HG02981 (cell line): ENCODE measurements at regions not wholly inside any gene's neighbourhood (a gene's known extent, or its start where the extent isn't known, plus 50 kb on each side); places are given as distances from the start of the nearest gene placed in this dataset.

Experiments used
- ATAC-seq: cut with Tn5 transposase; IDR thresholded peaks from one replicate; pipeline ENCODE4 v1.9.1; 2021; ENCODE audit warnings: mild to moderate bottlenecking, moderate library complexity; ENCODE audit not compliant: unreplicated experiment

GRCh38 chr6:170483413-170483812, 69.7 kb downstream of the PSMB1 start:
- ATAC-seq = no peak

- no peak for ATAC-seq
These were observed 72.9 kb downstream of the PSMB1 start for GRCh38 chr6:170480050-170480692.

GRCh38 chr6:170476360-170476759, 76.7 kb downstream of the PSMB1 start:
- ATAC-seq = no peak

DNA sequence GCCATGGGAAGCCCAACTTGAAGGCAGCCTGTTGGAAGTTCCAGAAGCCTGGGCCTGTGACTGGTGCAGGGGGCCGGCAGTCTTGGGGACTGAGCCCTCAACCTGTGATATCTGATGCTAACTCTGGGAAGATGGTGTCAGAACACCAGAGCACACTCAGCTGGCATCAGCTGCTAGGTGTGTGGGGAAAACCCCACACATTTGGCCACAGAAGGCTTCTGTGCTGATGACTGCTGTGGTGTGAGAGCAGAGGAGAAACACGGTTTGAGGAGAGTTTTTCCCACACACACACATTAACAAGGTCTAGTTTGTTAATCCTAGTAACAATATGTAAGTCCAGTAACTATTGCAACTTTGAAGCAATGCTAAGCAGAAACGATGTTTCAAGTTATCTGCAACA, 78.0 kb downstream of the PSMB1 start:
- ATAC-seq = no peak

- ATAC-seq = no peak
These were observed 79.3 kb downstream of the PSMB1 start for GRCh38 chr6:170473801-170474200.

- ATAC-seq = no peak
These were observed 79.8 kb downstream of the PSMB1 start for GRCh38 chr6:170473301-170473717.

GRCh38 chr6:170471491-170471890, 81.6 kb downstream of the PSMB1 start:
- no peak for ATAC-seq

- ATAC-seq = no peak
These were observed 82.4 kb downstream of the PSMB1 start for GRCh38 chr6:170470734-170471133.

DNA sequence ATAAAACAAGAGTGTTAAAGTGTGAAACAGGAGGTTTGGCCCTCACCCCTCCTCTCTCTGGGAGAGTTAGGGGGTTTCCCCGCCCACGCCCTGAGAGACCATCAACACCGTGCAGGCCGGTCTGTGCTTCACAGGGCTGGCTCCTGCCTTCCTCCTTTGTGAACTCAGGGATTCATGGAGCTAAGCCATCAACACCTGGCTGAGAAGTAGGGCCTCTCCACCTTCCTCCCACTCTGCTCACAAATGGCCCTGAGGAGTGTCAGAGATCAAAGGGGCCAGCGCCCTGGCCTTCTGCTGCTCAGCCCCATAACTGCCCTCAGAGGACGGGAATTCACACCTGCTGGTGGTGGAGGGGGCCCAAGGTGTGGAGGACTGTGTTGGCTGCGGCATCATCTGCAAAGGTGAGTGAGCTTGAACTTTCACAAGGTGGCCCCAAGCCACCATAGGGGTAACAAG, 88.6 kb downstream of the PSMB1 start:
- no peak for ATAC-seq

- no peak for ATAC-seq
These were observed 89.0 kb downstream of the PSMB1 start for GRCh38 chr6:170464080-170464479.

GRCh38 chr6:170463101-170463721, 89.9 kb downstream of the PSMB1 start:
- ATAC-seq = no peak

DNA sequence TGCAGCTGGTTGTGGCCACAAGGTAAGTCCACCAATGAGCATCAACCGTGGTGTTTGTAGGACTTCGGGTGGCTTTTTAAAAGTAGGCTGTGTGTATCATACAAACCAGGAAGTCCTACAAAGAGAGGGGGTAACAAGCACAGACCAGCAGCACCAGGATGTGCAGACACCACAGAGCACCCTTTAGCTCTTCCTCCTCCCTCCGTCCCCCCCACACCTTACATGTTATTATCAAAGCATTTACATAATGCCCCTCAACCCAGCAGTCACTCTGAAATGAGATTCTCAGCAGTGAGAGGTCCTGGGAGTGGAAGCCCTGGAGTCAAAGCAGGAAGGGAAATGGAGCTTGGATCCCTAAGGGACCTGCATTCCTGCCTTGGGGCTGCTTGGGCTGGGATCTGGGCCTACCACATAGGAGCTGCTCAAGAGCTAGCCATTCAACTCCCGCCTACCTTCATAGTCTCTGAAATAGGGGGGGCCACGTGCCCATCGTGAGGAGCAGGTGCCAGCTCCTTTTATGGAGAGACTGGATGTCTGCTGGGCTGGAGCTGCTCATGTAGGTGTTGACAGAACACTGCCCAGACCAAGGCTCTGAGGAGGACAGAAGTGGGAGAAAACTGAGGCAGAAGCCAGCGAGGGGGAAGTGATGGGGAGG, 90.6 kb downstream of the PSMB1 start:
- no peak for ATAC-seq

DNA sequence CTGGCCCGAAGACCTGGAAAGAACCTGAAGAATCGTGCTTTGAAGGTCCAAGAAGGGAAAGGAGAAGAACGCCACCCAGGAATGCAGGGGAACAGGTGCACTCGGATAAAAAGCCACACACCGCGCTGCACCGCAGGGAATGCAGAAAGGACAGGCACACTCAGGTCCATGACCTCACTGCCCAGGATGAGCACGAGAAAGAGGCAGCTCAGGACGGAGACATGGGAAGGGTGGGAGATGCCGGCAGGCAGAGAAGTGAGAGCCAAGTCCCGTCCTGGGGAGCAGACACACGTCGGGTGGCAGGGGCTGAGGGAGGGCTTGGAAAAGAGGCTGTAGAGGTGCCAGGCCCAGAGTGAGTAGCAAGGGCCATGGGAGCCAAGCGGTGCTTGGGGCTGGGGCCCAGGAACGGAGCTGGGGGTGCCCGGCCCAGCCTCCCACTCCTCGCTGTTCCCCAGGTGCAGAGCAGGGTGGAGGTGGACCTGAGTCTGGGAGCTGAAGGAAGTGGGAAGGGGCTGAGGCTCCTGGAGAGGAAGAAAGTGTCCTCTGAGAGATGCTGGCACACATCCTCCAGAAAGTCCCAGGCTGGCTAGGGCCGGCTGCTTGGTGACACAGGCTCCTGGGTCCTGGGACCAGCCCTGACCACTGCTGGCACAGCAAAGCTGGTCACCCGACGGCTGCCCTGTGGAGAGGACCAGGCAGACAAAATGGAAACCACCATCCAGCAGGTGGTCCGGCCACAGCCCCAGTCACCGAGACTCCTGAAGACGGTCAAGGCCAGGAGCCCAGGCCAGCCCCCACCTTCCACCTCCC, 91.3 kb downstream of the PSMB1 start:
- ATAC-seq = no peak

DNA sequence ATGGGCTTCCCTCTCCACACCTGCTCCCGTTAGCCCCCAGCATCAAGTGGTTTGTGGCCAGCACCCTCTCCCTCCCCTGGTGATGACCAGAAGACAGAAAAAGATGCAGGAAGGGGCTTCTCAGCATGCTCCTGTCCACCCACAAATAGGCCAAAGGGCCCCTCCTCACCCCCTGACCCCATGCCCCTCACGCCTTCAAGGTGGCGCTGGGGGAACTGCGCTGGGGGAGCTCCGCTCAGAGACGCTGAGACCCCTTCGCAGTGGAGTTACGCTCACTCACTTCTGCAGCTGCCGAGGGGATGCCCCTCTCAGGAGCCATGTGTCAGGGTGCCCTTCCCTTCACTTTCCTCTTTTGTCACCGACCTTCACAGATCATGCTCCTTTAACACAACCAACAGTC, 92.0 kb downstream of the PSMB1 start:
- ATAC-seq = no peak

DNA sequence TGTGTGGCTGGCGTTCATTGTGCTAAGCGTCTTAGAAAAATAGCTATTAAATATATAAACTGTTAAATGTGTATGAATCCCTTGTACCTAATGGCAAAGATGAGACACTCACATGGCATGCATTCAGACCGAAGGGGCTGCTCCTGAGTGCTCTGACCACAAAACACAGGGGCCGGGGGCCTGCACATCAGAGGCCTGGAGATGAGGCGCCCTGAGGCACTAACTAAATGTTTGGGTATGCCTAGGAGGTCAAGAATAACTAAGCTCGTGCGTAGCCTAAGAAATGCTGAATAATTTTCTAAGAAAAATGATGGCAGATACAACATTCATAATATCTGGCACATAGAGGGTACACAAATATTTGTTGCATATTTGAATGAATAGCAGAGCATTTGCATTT, 92.5 kb downstream of the PSMB1 start:
- no peak for ATAC-seq

GRCh38 chr6:170459451-170459850, 93.7 kb downstream of the PSMB1 start:
- peak; percentile 89 for ATAC-seq

- ATAC-seq = no peak
These were observed 96.0 kb downstream of the PSMB1 start for GRCh38 chr6:170456886-170457698.
